Caco-2 (cell line): ENCODE measurements at regions not wholly inside any gene's neighbourhood (a gene's known extent, or its start where the extent isn't known, plus 50 kb on each side); places are given as distances from the start of the nearest gene placed in this dataset.

Experiments used
- BruUV-seq: library from RNA; stranded (reverse); fragments of 400-500 nt; replicated peaks from 2 replicates; lab custom pipeline; 2021; lab: Mats Ljungman, UMichigan
- CTCF ChIA-PET: fragments of 300-600 bp; sonication (Branson Sonifier 250); formaldehyde crosslinking; loops from one replicate; lab custom pipeline; 2022; ENCODE audit warnings: antibody characterized with exemption; lab: Charles Lee
- POLR2A ChIA-PET: fragments of 300-600 bp; sonication (Branson Sonifier 250); formaldehyde crosslinking; loops from one replicate; lab custom pipeline; 2022; ENCODE audit warnings: antibody characterized with exemption; lab: Charles Lee
- DNase-seq, 2 experiments: peaks; one replicate each; pipeline versions ENCODE4 v3.0.0 to v3.0.0-alpha.2; 2020 to 2022
- H3K27me3 ChIP-seq: replicated peaks from 2 replicates; pipeline ENCODE4 v1.6.0; 2011; ENCODE audit warnings: low read length; ENCODE audit not compliant: control insufficient read depth, insufficient read depth
- H3K36me3 ChIP-seq: 2 replicates; pipeline ENCODE4 v1.5.1; 2011; ENCODE audit warnings: low read length; ENCODE audit not compliant: control insufficient read depth, insufficient read depth
- H3K4me1 ChIP-seq: fragments of 250-450 bp; sonication (Bioruptor Pico); 2 replicates; pipeline ENCODE4 v1.5.1; 2020; ENCODE audit warnings: mild to moderate bottlenecking
- H3K4me3 ChIP-seq: 2 replicates; pipeline ENCODE4 v1.5.1; 2011; ENCODE audit warnings: low read depth, mild to moderate bottlenecking, control low read depth, low read length
- H3K9me3 ChIP-seq: fragments of 250-450 bp; sonication (Bioruptor Pico); 2 replicates; pipeline ENCODE4 v1.5.1; 2020; ENCODE audit warnings: mild to moderate bottlenecking, moderate library complexity
- H3K27ac Mint-ChIP-seq: one replicate; pipeline ENCODE4 v1.8.0; 2022; ENCODE audit warnings: mixed read lengths; ENCODE audit not compliant: unreplicated experiment
- H3K27me3 Mint-ChIP-seq: one replicate; pipeline ENCODE4 v1.8.0; 2022; ENCODE audit warnings: mixed read lengths; ENCODE audit not compliant: insufficient read depth, unreplicated experiment
- H3K36me3 Mint-ChIP-seq: one replicate; pipeline ENCODE4 v1.8.0; 2022; ENCODE audit warnings: mild to moderate bottlenecking, mixed read lengths; ENCODE audit not compliant: insufficient read depth, unreplicated experiment
- H3K4me1 Mint-ChIP-seq: one replicate; pipeline ENCODE4 v1.8.0; 2022; ENCODE audit warnings: low read depth, mixed read lengths; ENCODE audit not compliant: unreplicated experiment
- H3K4me3 Mint-ChIP-seq: one replicate; pipeline ENCODE4 v1.8.0; 2022; ENCODE audit warnings: mild to moderate bottlenecking, moderate library complexity, mixed read lengths; ENCODE audit not compliant: unreplicated experiment
- H3K9me3 Mint-ChIP-seq: one replicate; pipeline ENCODE4 v1.8.0; 2022; ENCODE audit warnings: mixed read lengths; ENCODE audit not compliant: unreplicated experiment
- intact Hi-C: fragments of 100-400 bp; cut with micrococcal nuclease; formaldehyde crosslinking; loops from one replicate; pipeline ENCODE4 v1.10.0; 2022; ENCODE audit not compliant: unreplicated experiment
- TF ChIP-seq, protein P1 (sequence below), 2 experiments: fragments of 200-600 bp in 1 of 2; IDR thresholded peaks; 1 replicate in 1 of 2; 2 replicates in 1 of 2; pipeline versions ENCODE4 v1.5.1 to v1.8.0; 2011 to 2022; ENCODE audit warnings: antibody characterized with exemption in 1 of 2, control low read depth in 1 of 2, inconsistent platforms in 1 of 2, low read depth in 1 of 2, low read length in 1 of 2, mild to moderate bottlenecking in 1 of 2, moderate library complexity in 1 of 2; ENCODE audit not compliant: insufficient read depth in 1 of 2, severe bottlenecking in 1 of 2, unreplicated experiment in 1 of 2

- Histone ChIP-seq H3K9me3 (no peaks in the 10 kb centered on the region), H3K27me3 (no peaks in the 10 kb centered on the region), H3K4me1 (no peaks in the 10 kb centered on the region), H3K4me3 (no peak overlapping the region), H3K36me3 (no peaks in the 10 kb centered on the region)
- Mint-ChIP-seq H3K27me3 (peaks cover 3% of the 10 kb centered on the region), H3K9me3 (no peaks in the 10 kb centered on the region), H3K27ac (no peak overlapping the region), H3K4me1 (no peaks in the 10 kb centered on the region), H3K4me3 (no peak overlapping the region), H3K36me3 (no peaks in the 10 kb centered on the region)
- intact Hi-C loops: no loop called here
- ChIA-PET CTCF (no interaction called here), POLR2A (no interaction called here)
- TF ChIP-seq, protein P1, sequence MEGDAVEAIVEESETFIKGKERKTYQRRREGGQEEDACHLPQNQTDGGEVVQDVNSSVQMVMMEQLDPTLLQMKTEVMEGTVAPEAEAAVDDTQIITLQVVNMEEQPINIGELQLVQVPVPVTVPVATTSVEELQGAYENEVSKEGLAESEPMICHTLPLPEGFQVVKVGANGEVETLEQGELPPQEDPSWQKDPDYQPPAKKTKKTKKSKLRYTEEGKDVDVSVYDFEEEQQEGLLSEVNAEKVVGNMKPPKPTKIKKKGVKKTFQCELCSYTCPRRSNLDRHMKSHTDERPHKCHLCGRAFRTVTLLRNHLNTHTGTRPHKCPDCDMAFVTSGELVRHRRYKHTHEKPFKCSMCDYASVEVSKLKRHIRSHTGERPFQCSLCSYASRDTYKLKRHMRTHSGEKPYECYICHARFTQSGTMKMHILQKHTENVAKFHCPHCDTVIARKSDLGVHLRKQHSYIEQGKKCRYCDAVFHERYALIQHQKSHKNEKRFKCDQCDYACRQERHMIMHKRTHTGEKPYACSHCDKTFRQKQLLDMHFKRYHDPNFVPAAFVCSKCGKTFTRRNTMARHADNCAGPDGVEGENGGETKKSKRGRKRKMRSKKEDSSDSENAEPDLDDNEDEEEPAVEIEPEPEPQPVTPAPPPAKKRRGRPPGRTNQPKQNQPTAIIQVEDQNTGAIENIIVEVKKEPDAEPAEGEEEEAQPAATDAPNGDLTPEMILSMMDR (IDR thresholded peaks at IDR 0.05; ENCODE audit: insufficient read depth in 1 of 2, low read depth in 1 of 2, low read length in 1 of 2, severe bottlenecking in 1 of 2, unreplicated experiment in 1 of 2): no peak
- no peak for DNase-seq
- no TSS peak for BruUV-seq
Measured at GRCh38 chr5:167463939-167464338, 827.5 kb upstream of the WWC1 start.

DNA sequence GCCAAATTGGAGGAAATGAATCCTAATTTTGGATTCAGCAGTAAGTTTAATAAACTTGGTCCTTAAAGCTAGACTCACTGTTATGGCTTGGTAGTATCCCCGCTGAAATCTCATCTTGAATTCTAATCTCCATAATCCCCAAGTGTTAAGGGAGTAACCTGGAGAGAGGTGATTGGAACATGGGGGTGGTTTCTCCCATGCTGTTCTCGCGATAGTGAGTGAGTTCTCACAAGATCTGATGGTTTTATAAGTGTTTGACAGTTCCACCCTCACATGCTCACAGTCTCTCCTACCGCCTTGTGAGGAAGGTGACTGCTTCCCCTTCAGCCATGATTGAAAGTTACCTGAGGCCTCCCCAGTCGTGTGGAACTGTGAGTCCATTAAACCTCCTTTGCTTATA, 824.5 kb upstream of the WWC1 start:
- H3K36me3 Mint-ChIP-seq: no peaks in the 10 kb centered on the region
- H3K4me3 Mint-ChIP-seq: no peak overlapping the region
- intact Hi-C loops: no loop called here
- Histone ChIP-seq H3K27me3 (no peaks in the 10 kb centered on the region), H3K4me1 (no peaks in the 10 kb centered on the region), H3K4me3 (no peak overlapping the region), H3K36me3 (no peaks in the 10 kb centered on the region), H3K9me3 (no peaks in the 10 kb centered on the region)
- H3K27ac Mint-ChIP-seq: no peak overlapping the region
- BruUV-seq: no TSS peak
- TF ChIP-seq, protein P1 (IDR thresholded peaks at IDR 0.05; ENCODE audit: insufficient read depth in 1 of 2, low read depth in 1 of 2, low read length in 1 of 2, severe bottlenecking in 1 of 2, unreplicated experiment in 1 of 2): no peak
- H3K27me3 Mint-ChIP-seq: peaks cover 4% of the 10 kb centered on the region
- no peak for DNase-seq
- ChIA-PET CTCF (no interaction called here), POLR2A (no interaction called here)
- no peaks in the 10 kb centered on the region for H3K9me3 Mint-ChIP-seq
- H3K4me1 Mint-ChIP-seq: no peaks in the 10 kb centered on the region

GRCh38 chr5:167472566-167473108, 818.8 kb upstream of the WWC1 start:
- H3K4me1 Mint-ChIP-seq: no peaks in the 10 kb centered on the region
- no peak overlapping the region for H3K27ac Mint-ChIP-seq
- no peaks in the 10 kb centered on the region for H3K9me3 Mint-ChIP-seq
- no peak overlapping the region for H3K4me3 ChIP-seq
- no TSS peak for BruUV-seq
- H3K27me3 Mint-ChIP-seq: peaks cover 4% of the 10 kb centered on the region
- no peak overlapping the region for H3K4me3 Mint-ChIP-seq
- intact Hi-C loops: no loop called here
- CTCF ChIA-PET: interaction anchor here (0.6 kb wide), 1 partner anchor 115 kb away, joined by 3 read pairs; no protein-coding TSS in a partner anchor
- TF ChIP-seq, protein P1 (IDR thresholded peaks at IDR 0.05; ENCODE audit: insufficient read depth in 1 of 2, low read depth in 1 of 2, low read length in 1 of 2, severe bottlenecking in 1 of 2, unreplicated experiment in 1 of 2): no peak
- H3K36me3 ChIP-seq: no peaks in the 10 kb centered on the region
- no peak for DNase-seq
- POLR2A ChIA-PET: no interaction called here
- no peaks in the 10 kb centered on the region for H3K4me1 ChIP-seq
- H3K9me3 ChIP-seq: no peaks in the 10 kb centered on the region
- H3K27me3 ChIP-seq: no peaks in the 10 kb centered on the region
- H3K36me3 Mint-ChIP-seq: no peaks in the 10 kb centered on the region
